ENCODE measurements at regions not wholly inside any gene's neighbourhood (a gene's known extent, or its start where the extent isn't known, plus 50 kb on each side); places are given as distances from the start of the nearest gene placed in this dataset.

GRCh38 chr3:163218336-163218735 is 1721.7 kb downstream of the OTOL1 start:
- no peaks in the 10 kb centered on the region for H3K79me2 ChIP-seq
- H3K4me3 ChIP-seq, result no peak overlapping the region
- H3K9me3 ChIP-seq (ENCODE audit: low read depth), result no peaks in the 10 kb centered on the region
- no peak overlapping the region for H3K27ac ChIP-seq
- no peak overlapping the region for H2AFZ ChIP-seq
- WGBS (ENCODE audit: low lambda C conversion rate, missing lambda C conversion rate), result 98% methylated on average over 2 of the region's 2 CpGs
- H3K9me2 ChIP-seq (replicated peaks; ENCODE audit: insufficient read depth), result peaks cover 4% of the 10 kb centered on the region
- H3K27me3 ChIP-seq, result no peaks in the 10 kb centered on the region
- TF ChIP-seq EZH2 (IDR thresholded peaks at IDR 0.05; ENCODE audit: borderline replicate concordance), result no peak
- TF ChIP-seq CTCF (IDR thresholded peaks at IDR 0.05; ENCODE audit: poor library complexity), result no peak
- no peak for TF ChIP-seq EZH2phosphoT487 (IDR thresholded peaks at IDR 0.05; ENCODE audit: low read depth, severe bottlenecking, unreplicated experiment)
- H3K36me3 ChIP-seq (replicated peaks; ENCODE audit: insufficient read depth, low read depth), result no peaks in the 10 kb centered on the region
- no peak for DNase-seq (ENCODE audit: low spot score)
- H3K4me2 ChIP-seq, result no peak overlapping the region
- H4K20me1 ChIP-seq (ENCODE audit: insufficient read depth, poor library complexity, severe bottlenecking), result no peaks in the 10 kb centered on the region
- no peaks in the 10 kb centered on the region for H3K4me1 ChIP-seq (ENCODE audit: insufficient read depth)

GRCh38 chr3:163213838-163214237 is 1717.2 kb downstream of the OTOL1 start:
- Histone ChIP-seq H3K27me3 (no peaks in the 10 kb centered on the region), H2AFZ (no peak overlapping the region), H3K4me3 (no peak overlapping the region), H3K4me1 (ENCODE audit: insufficient read depth) (no peaks in the 10 kb centered on the region), H3K36me3 (replicated peaks; ENCODE audit: insufficient read depth, low read depth) (no peaks in the 10 kb centered on the region), H3K4me2 (no peak overlapping the region), H3K27ac (no peak overlapping the region), H4K20me1 (ENCODE audit: insufficient read depth, poor library complexity, severe bottlenecking) (no peaks in the 10 kb centered on the region), H3K9me3 (ENCODE audit: low read depth) (no peaks in the 10 kb centered on the region), H3K9me2 (replicated peaks; ENCODE audit: insufficient read depth) (no peaks in the 10 kb centered on the region), H3K79me2 (no peaks in the 10 kb centered on the region)
- DNase-seq (ENCODE audit: low spot score), result no peak
- WGBS (ENCODE audit: low lambda C conversion rate, missing lambda C conversion rate), result 96% methylated on average over 1 of the region's 1 CpG
- TF ChIP-seq EZH2 (IDR thresholded peaks at IDR 0.05; ENCODE audit: borderline replicate concordance), result no peak
- no peak for TF ChIP-seq CTCF (IDR thresholded peaks at IDR 0.05; ENCODE audit: poor library complexity)
- no peak for TF ChIP-seq EZH2phosphoT487 (IDR thresholded peaks at IDR 0.05; ENCODE audit: low read depth, severe bottlenecking, unreplicated experiment)

GRCh38 chr3:163196815-163197374 is 1700.3 kb downstream of the OTOL1 start:
- Histone ChIP-seq H3K27me3 (no peaks in the 10 kb centered on the region), H3K79me2 (no peaks in the 10 kb centered on the region), H2AFZ (no peak overlapping the region), H3K4me1 (ENCODE audit: insufficient read depth) (no peaks in the 10 kb centered on the region), H3K9me2 (replicated peaks; ENCODE audit: insufficient read depth) (no peaks in the 10 kb centered on the region), H3K9me3 (ENCODE audit: low read depth) (no peaks in the 10 kb centered on the region), H4K20me1 (ENCODE audit: insufficient read depth, poor library complexity, severe bottlenecking) (no peaks in the 10 kb centered on the region), H3K36me3 (replicated peaks; ENCODE audit: insufficient read depth, low read depth) (no peaks in the 10 kb centered on the region), H3K27ac (no peak overlapping the region), H3K4me3 (no peak overlapping the region), H3K4me2 (no peak overlapping the region)
- TF ChIP-seq EZH2 (IDR thresholded peaks at IDR 0.05; ENCODE audit: borderline replicate concordance) (no peak), CTCF (IDR thresholded peaks at IDR 0.05; ENCODE audit: poor library complexity) (no peak), EZH2phosphoT487 (IDR thresholded peaks at IDR 0.05; ENCODE audit: low read depth, severe bottlenecking, unreplicated experiment) (no peak)
- no peak for DNase-seq (ENCODE audit: low spot score)
- 60% methylated on average over 2 of the region's 2 CpGs for WGBS (ENCODE audit: low lambda C conversion rate, missing lambda C conversion rate)

GRCh38 chr3:163196245-163196644 is 1699.6 kb downstream of the OTOL1 start:
- Histone ChIP-seq H3K4me2 (no peak overlapping the region), H3K9me3 (ENCODE audit: low read depth) (no peaks in the 10 kb centered on the region), H4K20me1 (ENCODE audit: insufficient read depth, poor library complexity, severe bottlenecking) (no peaks in the 10 kb centered on the region), H3K4me1 (ENCODE audit: insufficient read depth) (no peaks in the 10 kb centered on the region), H3K27ac (no peak overlapping the region), H3K4me3 (no peak overlapping the region), H3K27me3 (no peaks in the 10 kb centered on the region), H2AFZ (no peak overlapping the region), H3K9me2 (replicated peaks; ENCODE audit: insufficient read depth) (no peaks in the 10 kb centered on the region), H3K36me3 (replicated peaks; ENCODE audit: insufficient read depth, low read depth) (no peaks in the 10 kb centered on the region), H3K79me2 (no peaks in the 10 kb centered on the region)
- no peak for DNase-seq (ENCODE audit: low spot score)
- WGBS (ENCODE audit: low lambda C conversion rate, missing lambda C conversion rate), result 41% methylated on average over 2 of the region's 2 CpGs
- no peak for TF ChIP-seq EZH2 (IDR thresholded peaks at IDR 0.05; ENCODE audit: borderline replicate concordance)
- TF ChIP-seq EZH2phosphoT487 (IDR thresholded peaks at IDR 0.05; ENCODE audit: low read depth, severe bottlenecking, unreplicated experiment), result no peak
- no peak for TF ChIP-seq CTCF (IDR thresholded peaks at IDR 0.05; ENCODE audit: poor library complexity)

Measured in hepatocyte (in vitro differentiated cells).